ENCODE measurements at regions not wholly inside any gene's neighbourhood (a gene's known extent, or its start where the extent isn't known, plus 50 kb on each side); places are given as distances from the start of the nearest gene placed in this dataset.

DNA sequence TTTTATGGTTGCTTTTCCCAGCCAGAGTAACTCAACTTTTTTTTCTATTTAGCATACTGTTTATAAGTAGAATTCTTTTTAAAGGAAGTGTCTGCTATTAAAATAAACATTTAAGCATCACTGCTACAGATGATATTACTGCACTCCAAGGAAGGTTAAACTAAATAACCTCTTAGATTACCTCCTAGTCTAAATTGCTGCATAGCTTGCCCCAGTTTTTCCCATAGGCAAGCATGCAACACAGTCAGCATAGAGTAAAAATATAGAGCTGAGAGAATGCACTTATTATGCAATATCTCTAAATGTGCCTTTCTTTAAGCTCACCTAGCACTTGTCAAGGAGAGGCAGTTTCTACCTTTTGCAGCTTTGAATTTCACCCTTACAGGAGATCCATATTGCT is 1392.4 kb upstream of the CELF2 start:
- no peak for DNase-seq
- Histone ChIP-seq H3K36me3 (no peaks in the 10 kb centered on the region), H3K9me3 (no peaks in the 10 kb centered on the region), H3K4me1 (no peaks in the 10 kb centered on the region), H3K4me3 (ENCODE audit: low read depth, low read length) (no peak overlapping the region), H3K27me3 (no peaks in the 10 kb centered on the region)
- TF ChIP-seq CTCF (IDR thresholded peaks at IDR 0.05; ENCODE audit: low read depth, low read length): no peak

DNA sequence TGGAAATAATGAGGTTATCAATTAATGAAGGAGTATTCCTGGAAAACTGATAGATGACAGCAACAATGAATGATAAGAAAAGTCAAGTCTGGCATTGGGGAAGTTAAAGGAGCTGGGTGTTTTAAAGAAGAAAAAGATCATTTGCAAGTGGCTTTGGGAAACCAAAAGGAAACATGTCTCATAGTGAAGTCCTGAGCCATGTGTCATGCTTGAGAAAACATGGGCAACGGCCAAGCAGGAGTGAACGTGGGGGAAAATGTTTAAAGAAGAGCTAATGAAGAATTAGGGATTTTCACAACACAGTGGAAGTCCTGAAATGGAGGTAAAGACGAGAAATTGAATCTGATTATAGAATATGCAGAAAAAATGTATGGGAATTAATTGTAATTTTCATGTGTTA is 1383.2 kb upstream of the CELF2 start:
- H3K36me3 ChIP-seq: no peaks in the 10 kb centered on the region
- no peaks in the 10 kb centered on the region for H3K9me3 ChIP-seq
- TF ChIP-seq CTCF (IDR thresholded peaks at IDR 0.05; ENCODE audit: low read depth, low read length): no peak
- DNase-seq: no peak
- H3K4me3 ChIP-seq (ENCODE audit: low read depth, low read length): no peak overlapping the region
- no peaks in the 10 kb centered on the region for H3K27me3 ChIP-seq
- no peaks in the 10 kb centered on the region for H3K4me1 ChIP-seq

DNA sequence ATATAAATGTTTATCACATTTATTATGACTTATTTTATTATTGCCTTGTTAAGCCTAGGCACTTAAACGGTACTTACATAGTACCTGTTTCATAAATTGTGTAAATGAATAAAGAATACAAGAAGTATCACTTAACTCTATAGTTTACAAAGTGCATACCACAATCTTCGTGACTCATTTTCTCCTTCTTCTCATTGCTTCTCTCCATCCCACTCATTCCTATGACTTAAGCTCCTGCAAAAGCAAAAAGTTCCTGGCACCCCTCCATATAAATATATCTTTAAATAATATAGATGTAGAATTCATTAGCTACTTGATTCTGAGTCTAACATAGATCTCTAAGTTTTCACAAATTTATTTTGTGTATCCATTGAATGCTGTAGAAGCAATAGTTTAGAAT is 1382.0 kb upstream of the CELF2 start:
- no peaks in the 10 kb centered on the region for H3K27me3 ChIP-seq
- H3K4me1 ChIP-seq: no peaks in the 10 kb centered on the region
- no peak overlapping the region for H3K4me3 ChIP-seq (ENCODE audit: low read depth, low read length)
- DNase-seq: no peak
- no peaks in the 10 kb centered on the region for H3K36me3 ChIP-seq
- no peak for TF ChIP-seq CTCF (IDR thresholded peaks at IDR 0.05; ENCODE audit: low read depth, low read length)
- no peaks in the 10 kb centered on the region for H3K9me3 ChIP-seq

DNA sequence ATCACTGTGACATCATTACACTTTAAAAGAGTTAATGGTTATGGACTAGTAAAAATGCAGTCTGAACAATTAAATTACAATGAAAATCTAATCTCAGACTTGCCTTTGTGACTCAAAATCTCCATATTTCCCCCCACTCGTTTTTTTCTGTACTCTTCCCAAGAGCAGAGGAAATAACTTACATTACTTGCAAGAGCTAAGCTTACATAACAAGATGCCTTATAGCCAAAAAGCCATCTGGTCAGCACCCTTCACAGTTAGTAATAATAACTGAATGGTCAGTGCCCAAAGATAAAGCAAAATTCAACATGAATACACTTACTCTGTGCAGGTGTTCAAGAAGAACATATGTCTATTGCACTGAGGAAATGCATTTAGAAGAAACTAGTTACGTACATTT is 1381.5 kb upstream of the CELF2 start:
- no peaks in the 10 kb centered on the region for H3K9me3 ChIP-seq
- DNase-seq: no peak
- no peak overlapping the region for H3K4me3 ChIP-seq (ENCODE audit: low read depth, low read length)
- H3K36me3 ChIP-seq: no peaks in the 10 kb centered on the region
- no peaks in the 10 kb centered on the region for H3K4me1 ChIP-seq
- H3K27me3 ChIP-seq: no peaks in the 10 kb centered on the region
- TF ChIP-seq CTCF (IDR thresholded peaks at IDR 0.05; ENCODE audit: low read depth, low read length): no peak

- Histone ChIP-seq H3K27me3 (no peaks in the 10 kb centered on the region), H3K36me3 (no peaks in the 10 kb centered on the region), H3K4me1 (no peaks in the 10 kb centered on the region), H3K4me3 (ENCODE audit: low read depth, low read length) (no peak overlapping the region), H3K9me3 (no peaks in the 10 kb centered on the region)
- DNase-seq: no peak
- TF ChIP-seq CTCF (IDR thresholded peaks at IDR 0.05; ENCODE audit: low read depth, low read length): no peak
Observed at GRCh38 chr10:9643782-9644181, 1373.9 kb upstream of the CELF2 start.

- Histone ChIP-seq H3K27me3 (no peaks in the 10 kb centered on the region), H3K4me3 (ENCODE audit: low read depth, low read length) (no peak overlapping the region), H3K36me3 (no peaks in the 10 kb centered on the region), H3K9me3 (no peaks in the 10 kb centered on the region), H3K4me1 (no peaks in the 10 kb centered on the region)
- no peak for TF ChIP-seq CTCF (IDR thresholded peaks at IDR 0.05; ENCODE audit: low read depth, low read length)
- DNase-seq: no peak
Observed at GRCh38 chr10:9645404-9645803, 1372.3 kb upstream of the CELF2 start.
